ENCODE measurements at regions not wholly inside any gene's neighbourhood (a gene's known extent, or its start where the extent isn't known, plus 50 kb on each side); places are given as distances from the start of the nearest gene placed in this dataset.

DNA sequence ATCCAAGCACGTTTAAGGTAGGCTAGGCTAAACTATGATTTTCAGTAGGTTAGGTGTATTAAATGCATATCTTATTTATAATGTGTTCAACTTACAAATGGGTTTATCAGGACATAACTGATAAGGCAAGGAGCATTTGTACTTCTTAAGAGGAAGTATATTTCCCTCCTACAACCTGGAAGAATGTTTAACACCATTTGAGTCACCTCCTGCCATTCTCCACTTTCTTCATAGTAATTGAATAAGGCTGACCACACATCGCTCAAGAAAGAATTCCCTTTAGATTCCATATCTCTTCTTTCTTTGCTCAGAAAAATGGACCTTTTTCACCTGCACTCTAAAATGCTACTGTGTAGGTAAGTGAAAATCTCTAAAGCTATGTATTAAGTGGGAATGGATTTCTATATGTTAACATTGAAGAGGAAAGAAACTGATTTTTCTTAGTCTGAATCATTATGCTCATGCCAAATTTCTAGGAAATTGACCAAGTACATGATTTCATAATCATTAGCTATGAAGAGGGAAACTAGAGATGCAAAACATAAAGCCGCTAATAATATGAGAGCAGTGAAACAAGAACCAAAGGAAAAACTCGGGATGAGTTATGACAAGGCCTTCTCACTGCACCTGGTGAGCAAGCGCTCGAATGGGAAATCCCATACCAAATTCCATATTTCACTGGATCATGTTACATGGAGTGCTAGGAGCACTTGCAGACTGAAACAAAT lies 210.4 kb downstream of the ALDH8A1 start:
- no peak for DNase-seq (ENCODE audit: low read depth)

DNA sequence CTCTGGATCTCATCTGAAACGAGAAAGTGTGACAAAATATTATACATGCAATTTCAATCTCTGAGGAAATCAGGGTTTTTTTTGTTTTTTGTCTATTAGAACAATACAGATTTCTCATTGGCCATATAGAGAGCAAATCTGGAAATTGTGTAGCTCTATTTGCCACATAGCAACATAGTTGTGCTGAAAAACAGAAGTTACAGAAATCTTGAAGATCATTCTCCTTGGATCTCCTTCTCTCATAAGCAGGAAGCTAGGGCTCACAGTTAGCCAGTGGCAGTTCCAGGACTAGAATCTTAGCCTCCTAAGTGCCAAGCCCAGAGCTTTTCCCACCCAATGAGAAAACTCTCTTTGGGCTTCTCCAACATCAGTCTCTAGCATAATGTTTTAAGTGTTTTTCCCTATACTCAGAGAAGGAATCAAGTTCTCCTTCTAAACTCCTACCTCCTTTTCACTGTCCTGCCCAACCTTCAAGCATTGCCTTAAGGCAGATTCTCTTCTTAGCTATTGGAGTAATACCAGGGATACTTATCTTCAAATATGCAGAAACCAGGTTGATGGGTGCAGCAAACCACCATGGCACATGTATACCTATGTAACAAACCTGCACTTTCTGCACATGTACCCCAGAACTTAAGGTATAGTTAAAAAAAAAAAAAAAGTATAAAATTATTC lies 211.6 kb downstream of the ALDH8A1 start:
- DNase-seq (ENCODE audit: low read depth), result no peak

DNA sequence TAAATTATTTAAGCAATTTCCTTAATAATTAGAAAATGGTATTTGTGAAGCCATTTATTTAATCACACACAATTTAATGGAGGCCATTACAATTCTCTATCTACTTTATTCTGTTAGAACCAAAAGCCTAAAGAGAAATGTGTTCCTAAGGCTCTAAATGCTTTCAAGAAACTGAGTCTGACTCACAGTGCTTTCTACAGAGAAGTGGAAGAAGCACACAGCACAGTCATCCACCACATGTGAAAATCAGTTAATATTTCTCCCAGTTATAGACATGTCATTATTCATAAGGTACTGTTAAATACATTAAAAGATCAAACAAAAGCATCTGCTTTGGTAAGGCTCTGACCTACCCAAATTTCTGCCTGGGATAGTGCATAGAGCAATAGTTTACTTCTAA lies 214.4 kb downstream of the ALDH8A1 start:
- no peak for DNase-seq (ENCODE audit: low read depth)

DNA sequence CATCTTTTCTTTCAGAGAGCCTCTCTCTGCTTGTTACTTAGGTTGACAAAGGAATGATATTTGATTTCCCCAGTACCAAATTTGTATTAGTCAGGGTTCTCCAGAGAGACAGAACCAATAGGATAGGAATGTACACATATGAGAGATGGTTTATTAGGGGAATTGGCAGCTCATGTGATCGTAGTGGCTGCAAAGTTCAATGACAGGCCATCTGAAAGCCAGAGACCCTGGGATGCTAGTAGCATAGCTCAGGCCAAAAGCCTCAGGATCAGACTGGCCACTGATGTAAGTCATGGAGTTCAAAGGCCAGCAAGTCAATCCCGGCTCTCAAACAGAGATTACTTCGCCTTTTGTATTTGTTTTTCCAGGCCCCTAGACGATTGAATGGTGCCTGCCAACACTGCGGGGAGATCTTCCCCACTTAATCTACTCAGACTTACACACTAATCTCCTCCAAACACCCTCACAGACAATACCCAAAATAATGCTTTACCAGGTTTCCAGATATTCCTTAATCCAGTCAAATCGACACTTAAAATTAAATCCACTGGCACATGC lies 215.5 kb downstream of the ALDH8A1 start:
- no peak for DNase-seq (ENCODE audit: low read depth)

DNA sequence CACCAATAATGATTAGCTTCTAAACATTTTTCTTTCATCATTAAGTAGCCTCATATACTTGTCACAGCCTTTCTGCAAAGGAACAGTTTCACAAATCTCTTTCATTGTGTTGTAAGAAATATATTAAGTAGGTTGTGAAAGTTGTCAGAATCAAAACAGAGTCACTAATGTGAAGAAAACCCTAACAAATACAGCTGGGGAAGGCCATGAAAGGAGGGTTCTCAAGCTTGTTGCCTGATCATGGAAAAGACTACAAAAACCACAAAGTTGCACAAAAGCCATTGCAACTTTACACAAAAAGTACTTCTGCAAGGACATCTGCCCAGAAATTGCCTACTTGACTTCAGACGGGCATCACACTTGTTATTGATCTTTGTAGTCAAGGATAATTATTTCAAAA lies 216.1 kb downstream of the ALDH8A1 start:
- no peak for DNase-seq (ENCODE audit: low read depth)

DNA sequence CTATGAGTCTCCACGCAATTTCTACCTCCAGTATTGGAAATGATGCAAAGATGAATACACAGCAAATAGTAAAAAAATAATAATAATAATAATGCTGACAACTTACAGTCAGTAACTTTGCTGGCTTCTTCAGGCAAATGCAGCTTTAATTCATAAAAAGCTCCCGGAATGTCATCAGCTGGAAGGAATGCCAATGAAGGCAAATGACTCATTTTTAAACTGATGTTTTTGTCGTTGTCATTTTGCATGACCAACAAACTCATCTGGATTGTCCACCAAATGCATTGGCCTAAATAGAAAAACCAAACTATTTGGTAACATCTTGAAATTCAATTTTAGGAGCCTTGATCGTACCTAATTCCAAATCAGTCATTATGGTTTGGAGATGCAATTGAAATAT lies 217.1 kb downstream of the ALDH8A1 start:
- no peak for DNase-seq (ENCODE audit: low read depth)

DNA sequence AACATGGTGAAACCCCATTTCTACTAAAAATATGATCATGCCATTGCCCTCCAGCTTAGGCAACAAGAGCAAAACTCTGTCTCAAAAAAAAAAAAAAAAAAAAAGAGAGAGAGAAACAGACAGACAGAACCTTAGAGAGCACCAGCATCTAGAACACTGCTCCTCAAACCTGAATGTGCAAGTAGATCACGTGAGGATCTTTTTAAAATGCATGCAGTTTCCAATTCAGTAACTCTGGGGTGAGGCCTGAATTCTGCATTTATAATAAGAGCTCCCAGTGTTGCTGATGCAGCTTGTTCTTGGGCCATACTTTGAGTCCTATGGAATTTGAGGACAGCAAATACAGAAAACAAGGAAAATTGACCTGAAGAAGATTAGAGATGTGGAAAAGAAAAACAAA lies 218.3 kb downstream of the ALDH8A1 start:
- no peak for DNase-seq (ENCODE audit: low read depth)

DNA sequence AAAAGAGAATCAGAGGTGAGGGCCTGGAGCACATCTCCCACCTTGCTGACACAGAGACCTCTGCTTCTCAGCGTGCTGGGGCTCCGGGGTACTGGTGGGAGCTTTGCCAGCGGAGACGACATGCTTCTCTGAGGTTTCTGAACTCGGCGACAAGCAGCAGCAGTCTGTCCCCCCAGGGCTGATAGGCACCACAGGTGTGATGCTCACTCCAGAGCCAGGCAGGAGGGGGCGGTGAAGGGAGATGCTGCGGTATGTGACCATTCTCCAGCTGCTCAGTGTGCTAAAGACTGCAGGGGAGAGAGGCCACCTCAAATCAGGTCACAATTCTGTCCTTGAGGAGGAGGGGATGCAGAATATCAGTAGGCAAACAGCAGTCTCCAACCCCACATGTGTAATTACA lies 219.9 kb downstream of the ALDH8A1 start:
- DNase-seq (ENCODE audit: low read depth), result no peak

DNA sequence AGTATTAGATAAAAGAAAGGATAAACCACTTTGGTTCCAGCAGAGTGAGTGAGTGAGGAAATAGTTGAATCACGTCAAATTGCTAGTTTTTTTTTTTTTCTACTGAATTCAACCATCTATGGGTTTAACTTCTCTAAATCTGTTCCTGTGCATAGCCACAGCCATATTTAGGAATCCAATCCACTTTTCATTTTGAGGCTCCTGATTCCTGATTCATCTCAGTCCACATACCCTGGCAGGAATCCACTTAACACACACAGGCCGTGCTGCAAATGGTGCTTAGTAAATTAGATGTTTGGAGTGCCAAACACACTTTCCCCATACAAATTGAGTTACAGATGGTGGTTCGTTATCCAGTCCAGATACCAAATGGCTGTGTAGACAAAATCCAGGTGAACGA lies 220.3 kb downstream of the ALDH8A1 start:
- DNase-seq (ENCODE audit: low read depth), result no peak

DNA sequence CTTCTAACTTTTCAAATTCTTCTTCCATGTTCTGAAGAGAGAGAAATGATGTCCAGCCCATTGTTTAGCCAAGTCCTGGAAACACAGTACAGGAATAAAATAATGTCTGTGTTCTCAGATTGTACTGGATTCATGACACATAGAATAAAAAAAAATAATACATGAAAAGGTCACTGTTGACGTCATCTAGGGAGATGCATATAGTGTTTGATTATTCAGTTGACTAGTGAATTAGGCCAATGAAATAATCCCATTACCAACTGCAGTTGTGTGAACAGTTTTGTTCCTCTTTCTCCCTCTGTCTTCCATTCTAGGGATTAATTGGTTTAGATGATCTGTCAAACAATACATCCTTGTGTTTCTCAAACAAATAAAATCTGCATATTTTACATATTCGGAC lies 222.8 kb downstream of the ALDH8A1 start:
- DNase-seq (ENCODE audit: low read depth), result no peak

DNA sequence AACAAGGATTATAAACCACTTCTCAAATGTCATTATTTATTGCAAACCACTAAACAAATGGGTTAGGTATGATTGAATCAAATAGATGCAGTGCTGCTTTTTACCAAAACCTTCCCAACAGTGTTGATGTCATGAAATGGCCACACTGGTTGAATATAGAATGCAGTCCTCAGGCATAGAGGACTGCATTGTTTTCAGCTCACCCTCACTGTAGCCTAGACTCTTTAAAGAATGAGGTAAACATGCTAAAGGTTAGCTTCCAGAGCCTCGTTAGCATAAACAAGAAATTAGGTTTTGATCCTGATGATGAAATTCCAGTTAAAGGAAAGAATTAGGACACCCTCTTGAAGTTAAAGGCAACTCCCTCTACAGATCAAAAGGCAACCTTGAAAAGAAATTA lies 224.3 kb downstream of the ALDH8A1 start:
- no peak for DNase-seq (ENCODE audit: low read depth)

DNA sequence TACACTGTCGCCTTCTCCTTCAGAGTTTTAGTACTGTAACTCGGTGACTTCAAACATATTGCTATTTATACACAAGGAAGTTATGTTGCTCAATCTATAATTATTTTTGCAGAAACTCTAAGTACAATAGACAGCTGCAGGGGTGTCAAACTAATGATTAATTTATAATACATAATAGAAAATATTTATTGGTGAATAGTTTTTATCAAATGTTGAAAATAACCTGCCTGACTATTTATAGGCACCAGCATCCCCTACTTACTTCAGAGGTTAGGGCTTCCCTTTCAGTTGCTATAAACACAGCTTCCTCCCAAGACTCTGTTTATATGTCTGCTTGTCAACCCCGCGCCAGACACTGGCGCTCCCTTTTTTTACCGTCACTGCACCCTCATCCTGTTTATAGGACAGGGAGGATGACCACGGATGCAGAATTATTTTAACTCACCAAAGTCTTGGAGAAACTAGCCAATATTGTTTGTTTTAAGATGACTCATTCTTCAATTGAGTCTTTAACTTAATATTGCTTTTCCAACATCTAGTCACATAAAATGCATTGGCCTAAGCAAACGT lies 225.0 kb downstream of the ALDH8A1 start:
- DNase-seq (ENCODE audit: low read depth), result no peak

DNA sequence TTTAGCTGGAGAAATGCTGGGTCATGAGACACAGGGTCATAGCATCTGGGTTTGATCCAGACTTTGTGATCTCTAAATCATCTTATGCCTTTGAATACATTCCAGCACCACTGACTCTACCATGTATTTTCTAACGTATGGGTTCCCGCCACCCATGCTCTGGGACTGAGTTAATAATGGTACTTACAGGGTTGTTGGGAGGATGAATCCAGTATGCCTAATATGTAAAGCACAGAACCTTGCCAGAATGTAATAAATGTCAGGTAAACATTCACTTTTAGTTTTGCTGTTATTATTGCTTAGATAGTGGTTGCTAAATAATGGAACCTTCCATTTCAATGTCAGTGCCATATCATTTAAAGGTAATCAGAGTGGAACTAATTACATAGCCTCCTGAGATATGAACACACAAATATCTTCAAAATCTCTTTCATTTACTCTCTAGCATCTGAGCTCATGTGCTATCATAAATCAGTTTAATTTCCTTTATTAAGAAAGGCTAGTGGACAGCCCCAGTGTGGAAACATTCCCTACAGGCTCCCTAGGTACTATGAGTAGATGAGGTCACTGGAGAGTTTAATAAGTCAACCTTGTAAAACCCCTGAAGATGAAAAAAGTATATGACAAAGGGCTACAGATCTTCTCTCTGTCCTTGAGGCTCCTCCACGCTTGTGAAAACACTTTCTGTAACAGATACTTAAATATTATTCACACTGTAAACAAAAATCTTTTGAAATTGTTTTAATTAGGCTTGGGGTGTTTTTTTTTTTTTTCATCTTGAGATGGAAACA lies 226.6 kb downstream of the ALDH8A1 start:
- DNase-seq (ENCODE audit: low read depth), result no peak

DNA sequence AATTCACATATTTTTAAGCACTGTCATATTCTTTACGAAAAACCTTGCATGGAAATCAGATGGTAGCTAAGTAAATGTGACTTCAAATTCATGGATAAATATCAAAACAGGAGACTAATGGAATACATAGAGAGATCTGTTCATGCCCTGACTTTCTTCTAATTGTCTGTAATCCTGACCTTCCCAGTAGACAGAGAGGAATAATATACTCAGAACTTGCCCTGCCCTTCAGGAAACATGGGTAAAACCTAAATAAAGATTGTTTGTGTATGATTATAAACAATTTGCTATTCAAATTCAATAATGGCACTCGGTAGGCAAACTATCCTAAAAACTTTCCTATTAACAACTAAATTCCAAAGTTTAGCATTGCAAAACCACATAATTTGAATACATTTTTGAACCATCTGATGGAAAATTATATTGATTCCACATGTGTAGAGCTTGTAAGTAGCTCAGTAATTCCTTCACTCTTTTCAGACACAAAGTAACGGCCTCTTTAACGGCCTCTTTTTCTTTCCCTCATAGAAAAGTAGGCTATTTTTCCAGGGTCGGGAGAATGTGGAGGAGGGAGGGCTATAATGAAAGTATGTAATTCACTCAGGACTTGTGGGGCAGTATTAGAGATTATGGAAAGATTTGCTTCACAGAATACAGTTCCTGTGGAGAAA lies 227.6 kb downstream of the ALDH8A1 start:
- no peak for DNase-seq (ENCODE audit: low read depth)

DNA sequence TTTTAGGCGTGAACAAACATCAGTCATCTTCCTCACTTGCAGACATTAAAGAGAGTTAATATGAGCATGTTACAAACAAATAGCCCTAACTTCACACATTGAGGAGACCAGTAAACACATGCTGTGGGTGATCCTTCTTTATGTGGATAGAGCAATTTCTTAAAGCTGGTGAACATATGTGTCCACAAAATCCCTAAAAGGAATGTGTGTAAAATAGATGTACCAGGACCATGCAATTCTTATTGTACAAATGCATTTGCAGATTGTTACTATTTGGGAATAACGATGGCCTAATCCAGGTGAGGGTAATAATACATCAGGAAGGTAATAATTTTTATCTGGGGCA lies 228.9 kb downstream of the ALDH8A1 start:
- DNase-seq (ENCODE audit: low read depth), result no peak

DNA sequence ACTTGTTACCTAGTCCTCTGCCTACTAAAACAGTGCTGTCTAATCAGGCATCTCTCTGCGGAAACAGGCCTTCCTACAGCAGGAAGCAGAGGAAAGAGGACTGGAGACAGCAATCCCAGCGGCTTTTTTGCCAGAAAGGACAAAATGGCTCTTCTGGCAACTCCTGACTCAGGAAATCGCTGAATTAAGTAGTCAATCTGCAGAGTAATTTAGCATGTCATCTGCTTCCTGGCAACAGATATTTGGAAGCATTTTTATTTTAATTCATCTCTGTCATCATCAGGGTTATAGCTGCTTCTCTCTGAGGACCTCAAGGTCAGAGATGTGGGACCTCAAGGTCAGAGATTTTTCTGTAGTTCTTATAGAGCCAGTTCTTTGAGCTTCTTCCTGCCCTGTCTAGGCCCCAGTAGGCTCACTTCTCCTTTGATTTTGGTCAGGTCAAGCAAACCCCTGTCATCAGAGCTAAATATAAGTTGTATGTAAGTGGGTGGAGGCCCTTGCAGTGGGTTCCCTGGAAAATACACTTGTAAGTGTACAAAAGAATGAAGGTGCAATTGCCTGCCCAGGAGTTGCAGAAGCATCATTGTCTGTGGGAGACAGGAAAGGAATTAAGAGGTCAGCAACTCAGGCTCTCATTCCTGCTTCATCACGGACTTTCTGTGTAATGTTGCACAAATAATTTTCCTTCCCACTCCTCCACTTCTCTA lies 229.4 kb downstream of the ALDH8A1 start:
- no peak for DNase-seq (ENCODE audit: low read depth)

DNA sequence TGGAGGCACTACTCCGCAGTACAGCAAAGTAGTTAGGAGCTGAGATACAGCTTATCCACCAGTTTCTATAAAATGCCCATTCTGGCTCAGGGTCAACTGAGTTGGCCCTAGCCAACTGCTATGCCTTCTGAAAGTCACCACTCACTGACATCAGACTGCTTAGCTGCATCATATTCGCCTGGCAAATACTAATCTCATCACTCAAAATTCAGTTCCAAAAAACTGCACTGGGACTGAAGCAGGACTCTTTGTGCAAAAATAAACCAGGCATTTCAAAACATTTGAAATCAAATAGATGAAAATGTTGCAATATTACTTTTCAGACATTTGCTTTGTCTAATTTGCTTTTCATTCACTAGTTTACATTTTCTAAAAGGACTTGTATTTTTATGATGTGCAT lies 230.0 kb downstream of the ALDH8A1 start:
- no peak for DNase-seq (ENCODE audit: low read depth)

DNA sequence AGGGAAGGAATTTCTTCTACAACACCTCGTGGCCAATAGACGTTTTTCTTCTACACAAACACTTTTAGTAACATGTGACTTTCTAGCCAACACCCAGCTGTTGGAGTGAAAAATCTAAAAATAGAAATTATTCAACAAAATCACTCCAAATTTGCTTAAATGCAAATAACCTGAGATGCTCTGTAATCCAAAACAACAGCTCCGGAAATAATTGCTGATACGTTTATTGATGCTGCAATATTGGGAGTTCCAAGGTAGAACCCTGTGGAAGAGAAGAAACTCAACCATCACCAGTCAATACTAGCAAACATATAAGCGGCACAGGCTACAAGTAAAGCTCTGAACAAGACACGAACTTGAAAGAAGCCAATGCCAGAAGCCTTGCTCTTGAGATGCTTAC lies 230.6 kb downstream of the ALDH8A1 start:
- no peak for DNase-seq (ENCODE audit: low read depth)

DNA sequence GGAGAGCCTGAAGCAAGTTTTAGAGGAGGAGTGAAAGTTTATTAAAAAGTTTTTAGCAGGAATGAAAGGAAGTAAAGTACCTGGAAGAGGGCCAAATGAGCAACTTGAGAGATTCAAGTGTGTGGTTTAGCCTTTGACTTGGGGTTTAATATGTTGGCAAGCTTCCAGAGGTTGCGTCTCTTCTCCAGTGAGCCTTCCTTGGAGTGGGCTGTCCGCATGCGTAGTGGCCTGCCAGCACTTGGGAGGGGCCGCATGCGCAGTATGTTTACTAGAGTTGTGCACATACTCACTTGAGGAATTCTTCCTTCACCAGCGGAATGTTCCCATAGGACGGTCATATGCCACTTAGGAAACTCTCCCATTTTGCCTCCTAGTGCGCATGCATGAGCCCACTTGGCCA lies 235.2 kb downstream of the ALDH8A1 start:
- no peak for DNase-seq (ENCODE audit: low read depth)

DNA sequence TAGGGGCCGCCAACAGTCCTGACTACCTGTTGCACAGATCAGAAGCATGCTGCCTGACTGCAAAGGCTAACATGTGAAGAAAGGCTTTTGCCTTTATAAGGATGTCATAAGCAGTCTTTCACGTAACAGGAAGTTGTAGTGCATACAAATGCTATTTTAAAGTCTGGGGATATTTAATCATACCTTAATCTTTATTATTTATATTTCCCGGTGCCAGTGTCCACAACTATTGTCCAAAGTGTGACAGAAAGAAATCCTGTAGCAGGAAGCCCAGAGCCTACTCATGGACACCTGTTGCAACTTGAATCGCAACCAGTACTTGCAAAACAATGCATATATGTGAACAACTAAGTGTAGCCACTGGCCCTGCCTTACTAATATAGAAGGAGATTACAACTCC lies 235.8 kb downstream of the ALDH8A1 start:
- DNase-seq (ENCODE audit: low read depth), result no peak

DNA sequence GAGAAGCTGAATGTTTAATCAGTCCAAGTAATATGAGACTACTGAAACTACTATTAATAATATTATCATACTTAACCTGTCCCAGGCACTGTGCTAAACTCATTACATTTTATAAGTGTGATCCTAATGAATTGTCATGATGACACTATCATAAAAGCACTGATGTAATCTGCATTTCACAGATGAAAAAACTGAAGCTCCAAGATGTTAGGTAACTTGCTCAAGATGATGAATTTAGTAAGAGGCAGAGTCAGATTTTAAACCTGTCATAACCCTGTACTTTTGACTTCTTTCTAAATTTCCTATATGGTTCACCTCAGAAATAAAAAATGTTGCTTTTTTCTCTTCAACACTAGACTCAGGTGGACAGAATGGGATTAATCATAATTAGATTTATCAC lies 237.6 kb downstream of the ALDH8A1 start:
- no peak for DNase-seq (ENCODE audit: low read depth)

DNA sequence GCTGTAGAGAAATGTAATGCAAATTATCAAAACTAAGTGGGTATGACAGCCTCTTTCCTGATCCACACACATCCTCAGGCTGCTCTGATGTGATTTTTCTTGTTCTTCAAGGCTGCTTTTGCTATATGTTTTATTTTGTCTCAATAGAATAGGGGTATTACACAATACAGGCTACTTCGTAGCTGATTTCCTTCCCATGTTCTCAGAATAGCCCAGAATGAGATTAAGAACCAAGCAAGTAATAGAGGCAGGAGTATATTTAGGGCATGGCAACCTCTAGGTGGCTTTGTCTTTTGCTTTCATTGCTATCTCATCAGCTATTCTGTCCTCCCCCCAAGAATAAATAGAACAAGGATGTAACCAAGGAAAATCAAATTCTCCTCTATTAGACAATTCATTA lies 241.8 kb downstream of the ALDH8A1 start:
- no peak for DNase-seq (ENCODE audit: low read depth)

All from stimulated activated CD8-positive, alpha-beta memory T cell treated with anti-CD3 and anti-CD28 coated beads, Interleukin-15, amount 100 ng/mL, for 1 hour (primary cell).